Thoracic aorta (tissue), 2 donors: ENCODE measurements at regions not wholly inside any gene's neighbourhood (a gene's known extent, or its start where the extent isn't known, plus 50 kb on each side); places are given as distances from the start of the nearest gene placed in this dataset.
"Not testable (repeated sequence)": the region's sequence is repeated elsewhere in the genome, so short reads cannot be mapped to it uniquely, and the experiment has no call there.

ENCODE experiments used
- ATAC-seq: fragments of 150-250 bp; one replicate; pipeline ENCODE4 v1.8.0; 2017; ENCODE audit warnings: low read depth; ENCODE audit not compliant: insufficient number of reproducible peaks, low FRiP score
- DNase-seq: peaks from one replicate; pipeline ENCODE4 v3.0.0-alpha.2; 2020; ENCODE audit warnings: low spot score
- H3K27ac ChIP-seq, 2 donors: fragments of 200-600 bp; sonication (generic); 1 replicate in 1 of 2; 2 replicates in 1 of 2; pipeline ENCODE4 v1.5.1; 2016; ENCODE audit warnings: mild to moderate bottlenecking in 2 of 2, moderate library complexity in 2 of 2
- H3K27me3 ChIP-seq: fragments of 200-600 bp; sonication (generic); replicated peaks from 2 replicates; pipeline ENCODE4 v1.6.0; 2016; ENCODE audit warnings: mild to moderate bottlenecking; ENCODE audit not compliant: insufficient read depth
- H3K36me3 ChIP-seq: fragments of 200-600 bp; sonication (generic); one replicate; pipeline ENCODE4 v1.5.1; 2016
- H3K4me1 ChIP-seq, 2 donors: fragments of 200-600 bp; sonication (generic); 1 replicate in 1 of 2; 2 replicates in 1 of 2; pipeline versions ENCODE4 v1.5.1 to v1.6.0; 2016; ENCODE audit warnings: low read depth in 2 of 2, mild to moderate bottlenecking in 1 of 2; ENCODE audit not compliant: control insufficient read depth in 1 of 2
- H3K4me3 ChIP-seq: fragments of 200-600 bp; sonication (generic); 2 replicates; pipeline ENCODE4 v1.5.1; 2016; ENCODE audit warnings: mild to moderate bottlenecking
- H3K9me3 ChIP-seq: fragments of 200-600 bp; sonication (generic); 2 replicates; pipeline ENCODE4 v1.5.1; 2016
- CTCF ChIP-seq: fragments of 200-600 bp; sonication (generic); IDR thresholded peaks from one replicate; pipeline ENCODE4 v1.5.1; 2019; ENCODE audit warnings: antibody characterized with exemption

- no peak overlapping the region for H3K4me3 ChIP-seq
- TF ChIP-seq CTCF, result no peak
- no peak overlapping the region for H3K27ac ChIP-seq
- H3K27me3 ChIP-seq, result no peaks in the 10 kb centered on the region
- DNase-seq (no peak), ATAC-seq (no peak)
- peaks cover 7% of the 10 kb centered on the region for H3K9me3 ChIP-seq
- no peaks in the 10 kb centered on the region for H3K36me3 ChIP-seq
- no peaks in the 10 kb centered on the region for H3K4me1 ChIP-seq
These were observed 790.2 kb downstream of the DHX35 start for GRCh38 chr20:39752262-39752876.

- Histone ChIP-seq H3K27me3 (no peaks in the 10 kb centered on the region), H3K4me3 (no peak overlapping the region), H3K9me3 (peaks cover 7% of the 10 kb centered on the region), H3K36me3 (no peaks in the 10 kb centered on the region), H3K4me1 (no peaks in the 10 kb centered on the region), H3K27ac (no peak overlapping the region)
- TF ChIP-seq CTCF, result no peak
- ATAC-seq, result no peak
- DNase-seq, result no peak
These were observed 789.5 kb downstream of the DHX35 start for GRCh38 chr20:39751557-39752137.

GRCh38 chr20:39745380-39745779 is 783.2 kb downstream of the DHX35 start:
- no peaks in the 10 kb centered on the region for H3K36me3 ChIP-seq
- no peaks in the 10 kb centered on the region for H3K27me3 ChIP-seq
- DNase-seq, result no peak
- peaks cover 7% of the 10 kb centered on the region for H3K9me3 ChIP-seq
- no peak for TF ChIP-seq CTCF
- no peak for ATAC-seq
- H3K4me3 ChIP-seq, result no peak overlapping the region
- H3K4me1 ChIP-seq, result no peaks in the 10 kb centered on the region
- no peak overlapping the region for H3K27ac ChIP-seq

- no peak for ATAC-seq
- Histone ChIP-seq H3K4me3 (no peak overlapping the region), H3K4me1 (no peaks in the 10 kb centered on the region), H3K9me3 (no peaks in the 10 kb centered on the region), H3K27ac (no peak overlapping the region), H3K36me3 (no peaks in the 10 kb centered on the region), H3K27me3 (no peaks in the 10 kb centered on the region)
- no peak for TF ChIP-seq CTCF
- no peak for DNase-seq
These were observed 776.5 kb downstream of the DHX35 start for GRCh38 chr20:39738651-39739050.

GRCh38 chr20:39736434-39737327 is 774.5 kb downstream of the DHX35 start:
- Histone ChIP-seq H3K27me3 (no peaks in the 10 kb centered on the region), H3K36me3 (no peaks in the 10 kb centered on the region), H3K27ac (no peak overlapping the region), H3K4me3 (no peak overlapping the region), H3K9me3 (no peaks in the 10 kb centered on the region), H3K4me1 (no peaks in the 10 kb centered on the region)
- DNase-seq (no peak), ATAC-seq (no peak)
- no peak for TF ChIP-seq CTCF

- H3K36me3 ChIP-seq, H3K27me3 ChIP-seq, H3K4me1 ChIP-seq, H3K4me3 ChIP-seq, DNase-seq, ATAC-seq, H3K27ac ChIP-seq, H3K9me3 ChIP-seq: not testable (repeated sequence)
These were observed 763.4 kb downstream of the DHX35 start for GRCh38 chr20:39725513-39725912.
